ENCODE measurements at regions not wholly inside any gene's neighbourhood (a gene's known extent, or its start where the extent isn't known, plus 50 kb on each side); places are given as distances from the start of the nearest gene placed in this dataset.
A peak's percentile ranks its signal among the peaks of the same experiment; 100 is the strongest.
"Not testable (repeated sequence)": the region's sequence is repeated elsewhere in the genome, so short reads cannot be mapped to it uniquely, and the experiment has no call there.

DNA sequence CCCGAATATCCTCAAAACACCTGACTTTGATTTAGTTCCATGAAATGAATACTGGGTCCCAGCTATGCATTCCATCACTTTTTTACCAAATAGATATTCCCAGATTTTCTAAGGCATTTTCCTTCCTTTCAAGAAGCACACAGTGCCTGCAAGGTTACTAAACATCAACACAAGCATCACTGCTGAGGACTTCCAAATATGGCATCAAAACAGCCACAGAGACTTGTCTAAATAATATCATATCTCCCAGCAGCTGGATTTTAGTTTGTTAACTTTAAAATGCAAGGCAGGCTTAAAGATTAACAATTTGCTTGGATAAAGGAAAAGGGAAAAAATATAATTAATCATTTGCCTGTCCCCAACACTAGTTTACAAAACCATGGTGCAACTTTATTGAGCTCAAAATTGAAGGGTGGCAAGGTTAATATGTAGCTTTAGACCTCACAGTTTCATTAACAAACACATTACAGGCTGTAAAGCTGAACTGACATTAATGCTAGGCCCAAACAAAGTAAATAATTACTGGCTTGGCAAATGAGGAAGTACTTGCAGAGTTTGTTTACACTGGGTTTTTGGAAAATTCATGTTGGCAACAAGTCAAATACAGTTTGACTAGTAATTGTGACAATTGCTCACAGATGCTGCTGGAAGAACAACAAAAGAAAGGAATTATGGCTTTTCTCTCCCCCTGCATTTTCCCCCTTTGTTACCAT is 401.7 kb upstream of the CDIN1 start:
- no peak for DNase-seq (ENCODE audit: low spot score)

DNA sequence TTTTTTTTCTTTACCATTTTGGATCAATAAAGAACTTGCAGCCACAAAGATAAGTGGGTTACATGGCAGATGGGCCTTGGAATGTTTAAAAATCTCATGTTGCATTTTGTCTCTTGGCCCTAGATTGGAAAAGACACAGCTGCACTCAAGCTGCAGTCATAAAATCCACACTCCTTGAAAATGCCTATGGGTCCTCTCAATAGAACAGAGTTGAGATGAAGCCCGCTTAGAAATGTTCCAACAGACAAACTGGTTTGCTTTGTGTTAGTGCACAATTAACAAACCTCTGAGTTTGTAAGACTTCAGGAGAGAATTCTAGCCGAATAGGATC is 401.2 kb upstream of the CDIN1 start:
- no peak for DNase-seq (ENCODE audit: low spot score)

DNA sequence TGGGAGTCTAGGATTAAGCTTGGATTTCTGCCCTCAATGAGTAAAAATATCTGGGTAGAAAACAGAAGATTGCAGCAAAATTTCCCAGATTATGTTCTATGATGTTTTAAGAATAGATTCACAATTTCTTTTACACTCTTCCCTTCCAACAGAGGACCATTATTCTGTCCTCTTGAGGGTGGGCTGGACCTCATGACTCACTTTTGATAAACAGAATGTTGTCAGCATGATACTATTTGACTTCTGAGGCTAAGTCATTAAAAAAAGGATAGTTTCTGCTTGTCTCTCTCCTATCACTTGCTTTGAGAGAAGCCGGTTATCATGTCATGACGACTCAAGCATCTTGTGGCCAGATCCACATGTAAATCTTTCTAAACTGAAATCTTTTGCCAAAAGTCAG is 396.2 kb upstream of the CDIN1 start:
- peak; percentile 0 for DNase-seq (ENCODE audit: low spot score)

DNA sequence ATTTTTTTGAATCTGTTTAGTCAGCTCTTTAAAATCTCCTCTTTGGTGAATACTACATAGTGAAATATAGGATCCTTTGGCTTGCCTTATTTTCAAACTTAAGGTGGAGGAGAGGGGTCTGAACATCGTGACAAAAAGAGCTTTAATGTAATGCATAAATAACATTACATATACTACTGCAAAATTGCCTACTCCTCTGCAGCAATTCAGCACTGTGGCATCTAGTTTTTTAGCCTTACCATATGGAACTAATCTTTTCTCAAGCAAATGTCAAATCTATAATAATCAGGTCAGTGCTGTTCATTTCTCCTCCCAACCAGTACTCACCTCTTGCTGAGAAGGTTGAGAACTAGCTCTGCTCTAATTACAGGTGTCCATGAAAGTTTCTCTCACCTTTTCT is 394.0 kb upstream of the CDIN1 start:
- no peak for DNase-seq (ENCODE audit: low spot score)

DNA sequence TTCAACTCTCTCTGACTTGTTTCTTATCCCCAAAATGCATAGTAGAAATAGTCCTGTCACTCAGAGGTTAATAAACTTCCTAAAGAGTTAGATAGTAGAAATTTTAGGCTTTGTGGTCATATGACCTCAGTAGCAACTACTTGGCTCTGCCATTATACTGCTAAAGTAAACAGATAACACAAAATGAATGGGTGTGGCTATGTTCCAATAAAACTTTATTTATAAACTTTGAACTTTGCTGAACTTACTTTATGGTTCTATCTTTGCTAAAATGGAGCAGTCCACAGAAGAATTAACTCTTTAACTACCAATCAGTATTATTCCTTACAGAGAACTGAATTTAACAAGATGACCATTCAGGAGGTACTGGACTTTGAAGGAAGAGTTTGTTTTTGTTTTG is 393.6 kb upstream of the CDIN1 start:
- no peak for DNase-seq (ENCODE audit: low spot score)

DNA sequence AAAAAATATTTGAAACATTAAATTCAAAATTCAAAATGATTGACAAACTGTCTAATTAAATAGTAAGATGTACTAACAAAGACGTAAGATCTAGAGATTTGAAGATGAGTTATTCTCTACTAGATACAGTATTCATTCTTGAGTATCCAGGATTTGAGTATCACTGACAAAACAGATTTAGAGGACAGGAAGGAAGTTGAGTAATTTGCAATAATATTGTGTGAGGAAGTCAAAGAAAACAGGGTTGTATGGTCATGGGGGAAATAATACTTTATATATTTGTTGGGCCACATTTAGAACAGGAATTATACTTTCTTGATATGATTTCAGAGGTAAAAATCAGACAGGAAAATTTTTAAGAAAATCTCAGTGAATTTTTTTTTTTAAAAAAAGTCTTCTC is 393.1 kb upstream of the CDIN1 start:
- DNase-seq (ENCODE audit: low spot score): no peak

DNA sequence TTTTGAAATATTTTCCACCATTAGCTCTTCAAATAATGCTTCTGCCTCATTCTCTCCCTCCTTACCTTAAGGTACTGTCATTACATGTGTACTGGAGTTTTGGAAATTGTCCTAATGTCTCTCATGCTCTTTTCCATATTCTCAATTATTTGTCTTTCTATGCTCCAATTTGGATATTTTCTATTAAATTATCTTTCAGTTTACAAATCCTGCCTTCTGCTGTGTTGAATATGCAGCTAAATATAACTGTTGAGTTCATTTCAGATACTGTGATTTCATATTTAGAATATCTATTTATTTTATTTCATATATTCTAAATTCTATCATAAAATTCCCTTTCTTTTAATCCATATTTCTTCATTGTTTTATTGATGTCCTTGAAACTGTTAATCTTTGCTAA is 388.0 kb upstream of the CDIN1 start:
- DNase-seq (ENCODE audit: low spot score): no peak

DNA sequence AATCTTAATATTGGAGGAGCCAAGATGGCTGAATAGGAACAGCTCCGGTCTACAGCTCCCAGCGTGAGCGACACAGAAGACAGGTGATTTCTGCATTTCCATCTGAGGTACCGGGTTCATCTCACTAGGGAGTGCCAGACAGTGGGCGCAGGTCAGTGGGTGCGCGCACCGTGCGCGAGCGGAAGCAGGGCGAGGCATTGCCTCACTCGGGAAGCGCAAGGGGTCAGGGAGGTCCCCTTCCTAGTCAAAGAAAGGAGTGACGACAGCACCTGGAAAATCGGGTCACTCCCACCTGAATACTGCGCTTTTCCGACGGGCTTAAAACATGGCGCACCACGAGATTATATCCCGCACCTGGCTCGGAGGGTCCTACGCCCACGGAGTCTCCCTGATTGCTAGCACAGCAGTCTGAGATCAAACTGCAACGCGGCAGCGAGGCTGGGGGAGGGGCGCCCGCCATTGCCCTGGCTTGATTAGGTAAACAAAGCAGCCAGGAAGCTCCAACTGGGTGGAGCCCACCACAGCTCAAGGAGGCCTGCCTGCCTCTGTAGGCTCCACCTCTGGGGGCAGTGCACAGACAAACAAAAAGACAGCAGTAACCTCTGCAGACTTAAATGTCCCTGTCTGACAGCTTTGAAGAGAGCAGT is 383.9 kb upstream of the CDIN1 start:
- DNase-seq (ENCODE audit: low spot score): not testable (repeated sequence)

DNA sequence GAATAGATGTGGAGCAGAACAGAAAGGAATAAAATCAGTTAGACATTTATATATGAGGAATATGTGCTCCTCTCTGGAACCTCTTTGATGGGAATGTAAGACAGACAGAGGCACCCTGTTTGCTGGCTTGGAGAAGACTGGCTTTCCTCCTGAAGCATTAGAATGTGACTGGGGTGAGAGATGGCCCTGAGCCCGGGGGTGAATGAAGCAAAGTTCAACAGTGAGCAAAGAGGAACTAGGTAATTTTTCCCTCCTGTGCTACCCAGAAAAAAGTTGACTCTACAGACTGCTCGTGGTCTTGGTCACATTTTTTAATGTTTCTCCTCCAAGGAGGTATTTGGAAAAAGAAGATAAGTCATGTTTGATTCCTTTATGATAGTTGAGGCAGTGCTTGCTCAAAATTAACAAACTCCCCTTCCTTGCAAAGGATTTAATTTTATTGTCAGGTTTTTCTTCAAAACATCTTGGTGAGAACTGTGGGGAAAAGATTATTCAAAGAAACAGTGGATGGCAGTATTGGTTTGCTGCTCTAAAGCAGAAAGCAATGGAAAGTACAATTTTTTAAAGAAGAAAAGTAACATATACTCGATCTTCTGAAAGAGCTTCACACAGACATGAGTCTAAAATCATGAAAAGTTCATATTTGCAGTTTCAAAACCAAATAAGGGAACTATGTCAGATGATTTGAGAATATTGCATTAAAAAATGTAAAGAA is 370.4 kb upstream of the CDIN1 start:
- no peak for DNase-seq (ENCODE audit: low spot score)

DNA sequence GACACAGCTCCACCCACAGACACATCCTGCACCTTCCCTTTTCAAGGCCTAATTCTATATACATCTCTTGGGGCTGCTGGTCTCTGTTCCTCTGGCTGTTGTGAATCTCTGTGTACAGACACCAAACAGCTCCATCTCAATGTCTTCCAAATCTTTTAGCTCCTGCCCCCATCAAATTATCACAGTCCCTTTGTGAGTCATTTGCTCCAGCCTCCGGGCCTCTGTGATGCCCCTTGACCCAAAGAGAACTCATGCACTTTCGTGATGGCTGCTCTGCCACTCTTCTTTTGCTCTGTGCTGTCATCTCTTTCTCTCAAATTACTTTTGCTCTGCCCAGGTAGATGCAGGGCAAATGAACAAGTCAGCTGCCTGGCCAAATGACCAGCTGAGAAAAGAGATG is 369.0 kb upstream of the CDIN1 start:
- no peak for DNase-seq (ENCODE audit: low spot score)

DNA sequence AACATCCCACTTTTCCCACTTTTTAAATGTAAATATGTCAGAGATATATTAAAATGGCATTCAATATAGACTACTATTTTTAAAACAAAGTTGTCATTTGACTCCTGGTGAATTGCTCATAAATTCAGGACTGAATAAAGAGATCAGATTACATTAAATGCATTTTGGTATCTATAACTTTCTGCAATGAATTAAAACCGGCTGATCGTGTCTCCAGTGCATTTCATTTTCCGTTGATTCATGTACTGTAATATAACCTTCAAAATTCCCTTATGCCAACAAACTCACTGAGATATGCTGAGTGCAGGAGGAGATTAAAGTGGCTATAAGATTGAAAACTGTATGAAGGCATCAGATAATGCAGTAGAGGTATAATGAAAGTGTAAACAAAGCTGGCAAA is 361.1 kb upstream of the CDIN1 start:
- no peak for DNase-seq (ENCODE audit: low spot score)

DNA sequence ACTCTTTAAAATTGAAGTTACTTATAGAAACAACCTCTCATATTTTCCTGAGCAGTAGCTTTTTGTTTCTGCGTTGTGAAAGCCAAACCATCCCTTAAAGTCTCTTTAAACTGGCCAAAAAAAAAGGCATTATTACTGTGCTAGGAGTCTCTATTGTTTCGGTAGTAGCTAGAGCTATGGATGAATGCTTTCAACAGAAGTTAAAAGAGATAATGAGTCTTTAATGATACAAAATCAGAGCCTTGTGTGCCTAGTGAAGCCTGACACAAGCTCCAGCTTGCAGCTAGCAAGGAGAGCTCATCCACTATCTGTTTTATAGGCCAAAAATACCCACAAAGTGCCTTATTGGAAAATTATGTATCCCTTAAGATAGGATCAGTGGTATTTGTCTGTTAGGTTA is 360.4 kb upstream of the CDIN1 start:
- no peak for DNase-seq (ENCODE audit: low spot score)

DNA sequence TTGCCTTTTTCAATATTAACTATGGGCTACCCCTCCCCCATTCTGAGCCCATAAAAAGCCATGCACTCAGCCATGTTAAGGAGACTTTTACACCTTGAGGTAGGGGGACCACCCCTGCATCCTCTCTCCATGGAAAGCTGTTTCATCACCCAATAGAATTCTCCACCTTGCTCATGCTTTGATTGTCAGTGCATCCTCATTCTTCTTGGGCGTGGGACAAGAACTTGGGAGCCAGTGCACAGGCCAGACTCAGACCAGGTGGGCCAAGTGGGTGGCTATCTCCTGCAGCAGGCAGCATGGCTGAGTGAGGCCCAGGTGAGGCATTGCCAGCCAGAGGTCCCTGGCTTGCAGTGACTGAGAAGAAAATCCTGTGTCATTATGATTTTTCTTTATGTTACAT is 357.4 kb upstream of the CDIN1 start:
- no peak for DNase-seq (ENCODE audit: low spot score)

DNA sequence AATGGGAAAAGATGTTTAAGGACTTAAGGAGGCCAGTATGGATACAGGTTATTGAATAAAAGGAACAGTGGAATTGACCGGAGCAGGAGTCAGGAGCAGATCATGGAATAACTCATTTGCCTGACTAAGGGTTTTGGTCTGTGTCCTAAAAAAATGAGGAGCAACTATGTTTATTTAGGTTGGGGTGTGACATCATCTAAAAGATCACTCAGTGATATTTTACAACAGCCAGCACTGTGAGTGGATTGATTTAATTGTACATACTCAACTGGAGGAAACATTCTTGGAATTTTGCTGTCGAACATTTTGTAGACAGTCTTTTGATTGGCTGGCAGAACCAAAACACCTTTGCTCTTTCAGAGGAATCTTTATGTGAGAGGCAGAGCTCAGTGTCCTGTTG is 348.6 kb upstream of the CDIN1 start:
- no peak for DNase-seq (ENCODE audit: low spot score)

DNA sequence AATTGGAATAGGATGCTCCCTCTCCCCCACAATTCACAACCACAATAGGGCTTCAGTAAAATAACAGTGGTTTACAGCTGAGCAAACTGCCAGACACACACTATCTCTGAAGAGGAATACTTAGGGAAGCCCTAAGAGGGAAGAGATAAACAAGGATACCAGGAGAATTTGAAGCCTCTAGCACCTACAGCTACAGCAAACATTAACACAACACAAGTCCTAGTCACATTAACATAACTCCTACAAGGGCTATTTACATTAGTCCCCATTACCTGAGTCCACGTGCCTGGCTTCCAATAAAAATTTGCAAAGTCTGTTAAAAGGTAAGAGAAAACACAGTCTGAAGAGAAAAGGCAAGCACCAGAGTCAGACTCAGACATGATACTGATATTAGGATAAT is 346.9 kb upstream of the CDIN1 start:
- no peak for DNase-seq (ENCODE audit: low spot score)

DNA sequence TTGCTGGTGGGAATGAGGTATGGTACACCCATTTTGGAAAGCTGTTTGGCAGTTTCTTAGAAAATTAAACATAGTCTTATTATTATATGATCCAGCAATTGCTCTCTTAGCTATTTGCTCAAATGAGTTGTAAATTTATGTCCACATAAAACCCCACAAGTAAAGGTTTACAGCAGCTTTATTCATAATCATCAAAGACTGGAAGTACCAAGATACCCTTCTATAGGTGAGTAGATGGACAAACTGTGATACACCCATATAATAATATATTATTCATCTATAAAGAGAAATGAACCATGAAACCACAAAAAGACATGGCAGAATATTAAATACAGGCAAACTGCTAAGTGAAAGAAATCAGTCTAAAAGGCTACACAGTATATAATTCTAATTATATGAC is 344.7 kb upstream of the CDIN1 start:
- DNase-seq (ENCODE audit: low spot score): no peak

DNA sequence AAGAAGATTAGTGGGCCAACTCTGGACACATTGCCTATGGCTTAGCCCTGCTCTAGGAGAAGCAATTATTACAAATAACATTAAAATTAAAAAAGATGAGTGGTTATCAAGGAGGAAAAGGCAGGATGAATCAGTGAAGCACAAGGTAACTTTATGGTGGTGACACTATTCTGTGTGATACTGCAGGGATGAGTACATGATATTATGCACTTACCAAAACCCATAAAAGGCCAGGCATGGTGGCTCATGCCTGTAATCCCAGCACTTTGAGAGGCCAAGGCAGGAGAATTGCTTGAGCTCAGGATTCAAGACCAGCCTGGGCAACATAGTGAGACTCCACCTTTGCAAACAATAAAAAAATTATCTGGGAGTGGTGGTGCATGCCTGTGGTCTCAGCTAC is 344.3 kb upstream of the CDIN1 start:
- no peak for DNase-seq (ENCODE audit: low spot score)

DNA sequence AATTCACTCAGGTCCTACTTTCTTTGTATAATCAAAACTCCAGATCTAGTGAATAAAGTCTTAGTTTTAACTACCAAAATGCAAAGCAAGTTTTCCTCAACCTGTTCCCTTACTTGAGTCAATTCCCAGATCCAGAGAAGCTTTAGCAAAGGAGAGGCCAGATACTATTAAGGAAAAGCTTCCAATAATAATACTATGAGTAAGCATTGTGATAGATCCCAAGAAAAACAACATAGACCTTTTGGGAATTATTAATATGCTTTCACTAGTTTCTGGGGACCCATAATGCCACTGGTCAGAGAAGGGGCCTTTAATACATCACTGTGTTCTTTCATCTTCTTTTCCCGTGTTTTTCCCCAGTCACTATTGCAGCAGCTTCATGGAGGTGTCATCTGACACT is 339.9 kb upstream of the CDIN1 start:
- no peak for DNase-seq (ENCODE audit: low spot score)

DNA sequence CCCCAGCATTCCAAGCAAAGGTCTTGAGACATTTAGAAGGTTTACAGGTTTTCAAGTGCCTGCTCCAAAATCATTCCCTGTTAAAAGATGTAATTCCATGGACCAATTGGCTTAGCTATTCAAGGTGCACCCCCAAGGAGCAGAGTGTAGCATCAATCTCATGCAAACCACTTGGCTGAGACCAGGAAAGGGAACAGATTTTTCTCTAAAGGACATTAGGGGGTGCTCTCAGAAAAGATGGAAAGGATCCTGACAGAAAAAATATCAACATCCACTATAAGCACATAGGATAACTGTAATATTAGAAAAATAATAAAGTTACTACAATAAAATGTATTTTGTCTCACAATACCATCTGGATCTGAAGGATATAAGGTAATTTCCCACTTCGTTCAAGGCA is 328.0 kb upstream of the CDIN1 start:
- no peak for DNase-seq (ENCODE audit: low spot score)

DNA sequence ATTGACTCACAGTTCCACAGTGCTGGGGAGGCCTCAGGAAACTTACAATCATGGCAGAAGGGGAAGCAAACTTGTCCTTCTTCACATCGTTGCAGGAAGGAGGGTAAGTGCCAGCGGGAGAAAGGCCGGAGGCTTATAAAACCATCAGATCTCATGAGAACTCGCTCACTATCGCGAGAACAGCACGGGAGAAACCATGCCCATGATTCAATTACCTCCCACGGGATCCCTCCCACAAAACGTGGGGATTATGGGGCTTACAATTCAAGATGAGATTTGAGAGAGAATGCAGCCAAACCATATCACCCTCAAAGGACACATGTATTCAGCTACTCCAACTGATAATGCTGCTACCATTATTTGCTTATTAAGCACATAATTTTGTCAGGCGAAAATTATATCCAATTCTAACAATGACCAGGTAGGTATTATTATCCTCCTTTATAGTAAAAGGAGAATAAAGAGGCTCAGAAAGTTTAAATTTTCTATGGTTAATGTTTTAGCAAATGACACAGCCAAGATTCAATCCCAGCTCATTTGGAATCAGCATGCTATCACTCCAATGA is 327.2 kb upstream of the CDIN1 start:
- DNase-seq (ENCODE audit: low spot score): no peak

DNA sequence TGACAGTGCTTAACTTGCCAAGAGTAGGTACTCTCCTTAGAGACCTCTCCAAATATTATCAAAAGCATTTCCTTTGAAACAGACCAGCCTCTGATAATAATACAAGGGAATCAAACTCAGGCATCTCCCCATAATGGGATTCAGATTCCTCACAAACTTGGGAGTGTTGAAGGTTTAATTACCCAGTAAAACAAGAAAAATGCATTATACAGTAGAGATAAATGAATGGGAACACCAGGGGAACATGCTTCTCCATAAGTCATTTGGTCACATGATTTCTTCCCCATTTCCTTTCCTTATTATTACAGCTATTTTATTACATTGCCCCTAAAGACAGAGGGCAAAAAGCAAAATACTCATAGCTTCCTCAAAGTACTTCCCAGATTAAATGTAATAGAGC is 325.0 kb upstream of the CDIN1 start:
- no peak for DNase-seq (ENCODE audit: low spot score)

DNA sequence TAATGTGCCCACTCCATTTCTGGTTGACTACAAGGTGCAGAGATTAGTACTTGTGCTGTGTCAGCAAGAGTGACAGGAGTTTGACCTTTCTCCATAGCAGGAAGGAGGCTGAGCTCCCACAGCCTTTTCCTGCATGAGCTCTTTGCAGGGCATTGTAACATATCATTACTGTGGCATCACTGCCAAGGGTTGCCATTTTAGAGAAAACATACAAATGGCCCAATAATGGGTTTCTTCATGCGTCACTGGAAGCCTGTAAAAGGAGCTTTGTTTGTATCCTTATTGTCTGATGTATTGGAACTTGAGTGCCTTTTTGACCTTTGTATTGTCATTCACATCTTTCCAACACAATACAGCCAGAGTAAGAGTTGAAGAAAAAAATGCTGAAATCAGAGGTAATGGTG is 323.0 kb upstream of the CDIN1 start:
- no peak for DNase-seq (ENCODE audit: low spot score)

DNA sequence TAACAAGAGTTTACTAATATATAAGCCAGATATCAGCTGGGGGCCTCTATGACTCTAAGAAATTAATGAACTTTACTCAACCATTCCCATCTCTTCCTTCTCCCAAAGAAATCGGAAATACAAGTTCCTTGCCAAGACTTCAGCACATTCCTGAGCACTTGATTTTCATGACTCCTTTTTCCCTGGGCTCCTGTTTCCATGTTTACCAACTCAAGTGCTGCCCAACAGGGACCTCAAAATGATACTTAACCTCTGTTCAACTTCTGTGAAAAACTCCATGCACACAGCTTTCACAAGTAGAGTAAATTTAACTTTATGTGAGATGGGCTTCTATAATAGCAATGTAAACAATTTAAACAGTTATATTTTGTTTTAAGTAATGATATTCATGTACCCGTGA is 315.8 kb upstream of the CDIN1 start:
- DNase-seq (ENCODE audit: low spot score): no peak
